DND-41 (cell line): ENCODE measurements at regions not wholly inside any gene's neighbourhood (a gene's known extent, or its start where the extent isn't known, plus 50 kb on each side); places are given as distances from the start of the nearest gene placed in this dataset.

Experiments used
- EZH2 ChIP-seq: IDR thresholded peaks from 3 replicates; pipeline ENCODE4 v1.6.1; 2012; ENCODE audit warnings: borderline replicate concordance, low read depth, mild to moderate bottlenecking, moderate library complexity, low read length, inconsistent platforms; ENCODE audit not compliant: severe bottlenecking
- TF ChIP-seq, protein P1 (sequence below): IDR thresholded peaks from 2 replicates; pipeline ENCODE4 v1.5.1; 2012; ENCODE audit warnings: borderline replicate concordance, low read length, moderate library complexity, mild to moderate bottlenecking; ENCODE audit not compliant: poor library complexity, severe bottlenecking; ENCODE audit errors: extremely low read depth

DNA sequence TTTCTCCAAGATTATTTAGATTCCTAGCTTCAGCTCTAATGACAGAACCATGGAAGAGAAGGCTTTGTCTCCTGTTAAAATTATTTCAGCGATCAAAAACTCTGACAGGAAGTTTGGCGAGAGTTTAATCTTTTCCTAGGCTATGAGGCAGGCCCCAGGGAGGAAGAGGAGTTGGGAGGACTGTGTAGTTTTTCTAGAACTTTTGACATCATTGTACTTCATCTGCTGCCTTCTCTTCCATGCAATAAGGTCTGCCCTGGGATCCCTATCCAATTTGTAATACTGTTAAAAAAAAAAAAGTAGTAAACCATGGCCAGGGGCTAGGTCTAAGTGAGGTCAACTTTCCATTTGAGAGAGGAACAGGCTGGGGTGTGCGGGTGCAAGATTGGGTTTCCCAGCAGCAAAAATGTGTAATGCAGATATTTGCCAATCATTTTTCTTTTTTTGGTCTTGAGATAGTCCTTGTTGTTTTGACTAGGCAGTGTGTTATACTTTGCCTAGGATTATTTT, 261.9 kb upstream of the ANKH start:
- TF ChIP-seq, protein P1, sequence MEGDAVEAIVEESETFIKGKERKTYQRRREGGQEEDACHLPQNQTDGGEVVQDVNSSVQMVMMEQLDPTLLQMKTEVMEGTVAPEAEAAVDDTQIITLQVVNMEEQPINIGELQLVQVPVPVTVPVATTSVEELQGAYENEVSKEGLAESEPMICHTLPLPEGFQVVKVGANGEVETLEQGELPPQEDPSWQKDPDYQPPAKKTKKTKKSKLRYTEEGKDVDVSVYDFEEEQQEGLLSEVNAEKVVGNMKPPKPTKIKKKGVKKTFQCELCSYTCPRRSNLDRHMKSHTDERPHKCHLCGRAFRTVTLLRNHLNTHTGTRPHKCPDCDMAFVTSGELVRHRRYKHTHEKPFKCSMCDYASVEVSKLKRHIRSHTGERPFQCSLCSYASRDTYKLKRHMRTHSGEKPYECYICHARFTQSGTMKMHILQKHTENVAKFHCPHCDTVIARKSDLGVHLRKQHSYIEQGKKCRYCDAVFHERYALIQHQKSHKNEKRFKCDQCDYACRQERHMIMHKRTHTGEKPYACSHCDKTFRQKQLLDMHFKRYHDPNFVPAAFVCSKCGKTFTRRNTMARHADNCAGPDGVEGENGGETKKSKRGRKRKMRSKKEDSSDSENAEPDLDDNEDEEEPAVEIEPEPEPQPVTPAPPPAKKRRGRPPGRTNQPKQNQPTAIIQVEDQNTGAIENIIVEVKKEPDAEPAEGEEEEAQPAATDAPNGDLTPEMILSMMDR: no peak
- no peak for TF ChIP-seq EZH2
